T-cell (primary cell): ENCODE measurements at regions not wholly inside any gene's neighbourhood (a gene's known extent, or its start where the extent isn't known, plus 50 kb on each side); places are given as distances from the start of the nearest gene placed in this dataset.

ENCODE experiments used
- ATAC-seq, 4 experiments: fragments of 200-7000 bp in 3 of 4; fragments of 150-1000 bp in 1 of 4; cut with Tn5 transposase; replicated peaks in 1 of 4; 1 replicate in 3 of 4; 2 replicates in 1 of 4; pipeline ENCODE4 v1.10.0; 2021; ENCODE audit warnings: moderate library complexity in 3 of 4, mild to moderate bottlenecking in 2 of 4, moderate number of reproducible peaks in 1 of 4
- CTCF ChIA-PET, 2 donors: fragments of 300-600 bp; sonication (Branson Sonifier 250); formaldehyde crosslinking; loops; one replicate each; lab custom pipeline; 2022; ENCODE audit warnings: antibody characterized with exemption in 2 of 2; lab: Charles Lee
- POLR2A ChIA-PET, 2 donors: fragments of 300-600 bp; sonication (Branson Sonifier 250); formaldehyde crosslinking; loops; one replicate each; lab custom pipeline; 2022; ENCODE audit warnings: antibody characterized with exemption in 2 of 2; lab: Charles Lee
- DNase-seq, 35 experiments: peaks; one replicate each; pipeline versions ENCODE4 v3.0.0 to v3.0.0-alpha.2; 2013 to 2023
- H3K27ac ChIP-seq: one replicate; pipeline ENCODE4 v1.5.1; 2013; ENCODE audit warnings: low read length
- H3K27me3 ChIP-seq, 2 experiments: replicated peaks in 1 of 2; 1 replicate in 1 of 2; 2 replicates in 1 of 2; pipeline versions ENCODE4 v1.6.1 to v1.7.0; 2013; ENCODE audit warnings: low read length in 1 of 2, mixed read lengths in 1 of 2; ENCODE audit not compliant: control insufficient read depth in 2 of 2, insufficient read depth in 2 of 2; ENCODE audit errors: extremely low read depth in 1 of 2
- H3K36me3 ChIP-seq, 2 donors: 1 replicate in 1 of 2; 2 replicates in 1 of 2; pipeline versions ENCODE4 v1.6.1 to v1.7.0; 2013; ENCODE audit warnings: low read length in 1 of 2; ENCODE audit not compliant: control insufficient read depth in 2 of 2, insufficient read depth in 1 of 2; ENCODE audit errors: extremely low read depth in 1 of 2
- H3K4me1 ChIP-seq, 2 experiments: 1 replicate in 1 of 2; 2 replicates in 1 of 2; pipeline versions ENCODE4 v1.6.1 to v1.7.0; 2013; ENCODE audit warnings: low read length in 2 of 2, mixed read lengths in 1 of 2; ENCODE audit not compliant: insufficient read depth in 2 of 2, control insufficient read depth in 1 of 2; ENCODE audit errors: extremely low read depth in 1 of 2
- H3K4me3 ChIP-seq, 2 donors: 1 replicate in 1 of 2; 2 replicates in 1 of 2; pipeline versions ENCODE4 v1.5.1 to v1.7.0; 2013; ENCODE audit warnings: mild to moderate bottlenecking in 2 of 2, low read length in 1 of 2, moderate library complexity in 1 of 2; ENCODE audit not compliant: control insufficient read depth in 1 of 2; ENCODE audit errors: extremely low read depth in 1 of 2
- H3K9me3 ChIP-seq: 2 replicates; pipeline ENCODE4 v1.7.0; 2013
- H3K27ac Mint-ChIP-seq, 2 donors: one replicate each; pipeline ENCODE4 v1.8.0; 2020 to 2021; ENCODE audit warnings: mild to moderate bottlenecking in 2 of 2, mixed read lengths in 2 of 2
- H3K27me3 Mint-ChIP-seq, 2 donors: one replicate each; pipeline ENCODE4 v1.8.0; 2021 to 2022; ENCODE audit warnings: mixed read lengths in 2 of 2
- H3K36me3 Mint-ChIP-seq: one replicate; pipeline ENCODE4 v1.8.0; 2021; ENCODE audit warnings: mixed read lengths
- H3K4me1 Mint-ChIP-seq, 3 donors: one replicate each; pipeline ENCODE4 v1.8.0; 2020 to 2022; ENCODE audit warnings: mixed read lengths in 3 of 3, mild to moderate bottlenecking in 1 of 3
- H3K4me3 Mint-ChIP-seq, 3 donors: one replicate each; pipeline ENCODE4 v1.8.0; 2020 to 2022; ENCODE audit warnings: mild to moderate bottlenecking in 3 of 3, mixed read lengths in 3 of 3, moderate library complexity in 3 of 3
- H3K9me3 Mint-ChIP-seq, 3 donors: one replicate each; pipeline ENCODE4 v1.8.0; 2020 to 2022; ENCODE audit warnings: mixed read lengths in 3 of 3
- WGBS: methylation state at CpG from one replicate; pipeline ENCODE4 v1.1.5; 2013; ENCODE audit warnings: missing lambda C conversion rate; ENCODE audit not compliant: insufficient coverage; 5-methylcytosine and 5-hydroxymethylcytosine counted together

GRCh38 chr5:38758774-38759600 lies 86.8 kb upstream of the OSMR start:
- no peak for ATAC-seq
- Mint-ChIP-seq H3K4me3 (no peak overlapping the region), H3K9me3 (no peaks in the 10 kb centered on the region), H3K4me1 (no peaks in the 10 kb centered on the region), H3K27me3 (peaks cover 13 to 21% of the 10 kb centered on the region in 2 donors), H3K36me3 (no peaks in the 10 kb centered on the region), H3K27ac (no peak overlapping the region)
- 39% methylated on average over 6 of the region's 10 CpGs for WGBS
- Histone ChIP-seq H3K27me3 (no peaks in the 10 kb centered on the region), H3K4me3 (no peak overlapping the region), H3K36me3 (no peaks in the 10 kb centered on the region), H3K27ac (no peak overlapping the region), H3K4me1 (no peaks in the 10 kb centered on the region), H3K9me3 (no peaks in the 10 kb centered on the region)
- ChIA-PET POLR2A (no interaction called here), CTCF (no interaction called here)
- DNase-seq, result no peak

GRCh38 chr5:38764937-38765391 lies 80.8 kb upstream of the OSMR start:
- WGBS, result 100% methylated on average over 1 of the region's 4 CpGs
- ATAC-seq (no peak), DNase-seq (no peak)
- Mint-ChIP-seq H3K27me3 (peaks cover 5 to 30% of the 10 kb centered on the region in 2 donors), H3K4me3 (no peak overlapping the region), H3K27ac (no peak overlapping the region), H3K9me3 (peaks cover 0 to 9% (median 6%) of the 10 kb centered on the region in 3 donors), H3K36me3 (no peaks in the 10 kb centered on the region), H3K4me1 (no peaks in the 10 kb centered on the region)
- Histone ChIP-seq H3K4me3 (no peak overlapping the region), H3K36me3 (no peaks in the 10 kb centered on the region), H3K27me3 (no peaks in the 10 kb centered on the region), H3K4me1 (no peaks in the 10 kb centered on the region), H3K9me3 (peaks cover 3% of the 10 kb centered on the region), H3K27ac (no peak overlapping the region)
- CTCF ChIA-PET, result no interaction called here
- POLR2A ChIA-PET, result interaction anchor here in 1 of 2 donors (0.6 kb wide), 1 partner anchor 383 kb away, joined by 3 read pairs; no protein-coding TSS in a partner anchor

- H3K4me1 ChIP-seq, result no peaks in the 10 kb centered on the region
- H3K9me3 ChIP-seq, result peaks cover 3% of the 10 kb centered on the region
- ChIA-PET CTCF (no interaction called here), POLR2A (no interaction called here)
- H3K36me3 ChIP-seq, result no peaks in the 10 kb centered on the region
- H3K4me3 ChIP-seq, result no peak overlapping the region
- no peak for DNase-seq
- no peak overlapping the region for H3K27ac Mint-ChIP-seq
- no peak for ATAC-seq
- no peaks in the 10 kb centered on the region for H3K4me1 Mint-ChIP-seq
- H3K27me3 ChIP-seq, result no peaks in the 10 kb centered on the region
- H3K36me3 Mint-ChIP-seq, result no peaks in the 10 kb centered on the region
- no peak overlapping the region for H3K4me3 Mint-ChIP-seq
- 100% methylated on average over 2 of the region's 5 CpGs for WGBS
- no peak overlapping the region for H3K27ac ChIP-seq
- H3K27me3 Mint-ChIP-seq, result peaks cover 5 to 27% of the 10 kb centered on the region in 2 donors
- peaks cover 0 to 9% (median 6%) of the 10 kb centered on the region in 3 donors for H3K9me3 Mint-ChIP-seq
Observed at GRCh38 chr5:38765399-38765861, 80.4 kb upstream of the OSMR start.

- Histone ChIP-seq H3K4me1 (no peaks in the 10 kb centered on the region), H3K4me3 (no peak overlapping the region), H3K36me3 (no peaks in the 10 kb centered on the region), H3K9me3 (peaks cover 3% of the 10 kb centered on the region), H3K27me3 (no peaks in the 10 kb centered on the region), H3K27ac (no peak overlapping the region)
- ATAC-seq (no peak), DNase-seq (no peak)
- no peaks in the 10 kb centered on the region for H3K4me1 Mint-ChIP-seq
- no peaks in the 10 kb centered on the region for H3K36me3 Mint-ChIP-seq
- ChIA-PET POLR2A (no interaction called here), CTCF (no interaction called here)
- no peak overlapping the region for H3K27ac Mint-ChIP-seq
- peaks cover 0 to 9% (median 6%) of the 10 kb centered on the region in 3 donors for H3K9me3 Mint-ChIP-seq
- WGBS, result 63% methylated on average over 1 of the region's 2 CpGs
- no peak overlapping the region for H3K4me3 Mint-ChIP-seq
- peaks cover 5 to 22% of the 10 kb centered on the region in 2 donors for H3K27me3 Mint-ChIP-seq
Observed at GRCh38 chr5:38766151-38766550, 79.7 kb upstream of the OSMR start.

- Mint-ChIP-seq H3K4me3 (no peak overlapping the region), H3K36me3 (no peaks in the 10 kb centered on the region), H3K27ac (no peak overlapping the region), H3K9me3 (peaks cover 0 to 9% (median 6%) of the 10 kb centered on the region in 3 donors), H3K4me1 (no peaks in the 10 kb centered on the region), H3K27me3 (peaks cover 8 to 31% of the 10 kb centered on the region in 2 donors)
- no peak for ATAC-seq
- Histone ChIP-seq H3K4me3 (no peak overlapping the region), H3K36me3 (no peaks in the 10 kb centered on the region), H3K4me1 (no peaks in the 10 kb centered on the region), H3K9me3 (peaks cover 3% of the 10 kb centered on the region), H3K27ac (no peak overlapping the region), H3K27me3 (peaks cover 0 to 3% of the 10 kb centered on the region in 2 experiments)
- ChIA-PET POLR2A (no interaction called here), CTCF (no interaction called here)
- no peak for DNase-seq
- 46% methylated on average over 4 of the region's 9 CpGs for WGBS
Observed at GRCh38 chr5:38768412-38769211, 77.2 kb upstream of the OSMR start.

GRCh38 chr5:38772471-38772870 lies 73.3 kb upstream of the OSMR start:
- no peaks in the 10 kb centered on the region for H3K4me1 ChIP-seq
- Mint-ChIP-seq H3K36me3 (no peaks in the 10 kb centered on the region), H3K9me3 (peaks cover 0 to 2% (median 0%) of the 10 kb centered on the region in 3 donors), H3K27ac (no peak overlapping the region), H3K27me3 (peaks cover 12 to 19% of the 10 kb centered on the region in 2 donors), H3K4me3 (no peak overlapping the region), H3K4me1 (no peaks in the 10 kb centered on the region)
- no peak overlapping the region for H3K4me3 ChIP-seq
- ChIA-PET POLR2A (no interaction called here), CTCF (no interaction called here)
- no peaks in the 10 kb centered on the region for H3K9me3 ChIP-seq
- ATAC-seq (no peak), DNase-seq (no peak)
- H3K27me3 ChIP-seq, result peaks cover 0 to 3% of the 10 kb centered on the region in 2 experiments
- no peak overlapping the region for H3K27ac ChIP-seq
- 100% methylated on average over 2 of the region's 4 CpGs for WGBS
- no peaks in the 10 kb centered on the region for H3K36me3 ChIP-seq
